ENCODE measurements at regions not wholly inside any gene's neighbourhood (a gene's known extent, or its start where the extent isn't known, plus 50 kb on each side); places are given as distances from the start of the nearest gene placed in this dataset.

DNA sequence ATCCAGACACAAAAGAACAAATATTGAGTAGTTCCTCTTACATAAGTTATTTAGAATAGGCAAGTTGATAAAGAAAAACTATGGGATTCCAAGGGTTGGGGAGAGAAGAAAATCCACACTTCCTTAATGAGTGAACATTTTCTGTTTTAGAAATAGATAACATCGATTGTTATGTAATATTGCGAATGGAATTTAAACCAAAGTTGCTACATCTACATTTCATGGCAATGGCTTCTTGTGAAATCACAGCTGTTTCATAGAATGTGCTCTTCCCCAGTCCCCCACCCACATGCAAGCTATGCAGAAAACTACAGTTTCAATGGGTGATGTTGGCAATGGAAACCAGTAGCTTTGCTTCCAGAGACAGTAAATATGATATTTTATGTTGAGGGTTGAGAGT, 1639.5 kb downstream of the SI start:
- WGBS (ENCODE audit: insufficient coverage): no CpG with 5 or more reads among the region's 2 CpGs
- intact Hi-C loops (cut with micrococcal nuclease): no loop called here
- Histone ChIP-seq H3K9ac (ENCODE audit: insufficient read depth, low read length, poor library complexity, severe bottlenecking) (no peak overlapping the region), H3K4me2 (replicated peaks; ENCODE audit: extremely low read depth, low read length, poor library complexity, severe bottlenecking) (no peak overlapping the region), H2AFZ (ENCODE audit: insufficient read depth, low read depth, low read length, poor library complexity, severe bottlenecking) (no peak overlapping the region), H3K36me3 (replicated peaks in 1 of 2; ENCODE audit: control insufficient read depth in 1 of 2, insufficient read depth in 2 of 2, low read length in 2 of 2) (no peaks in the 10 kb centered on the region), H3K9me3 (replicated peaks in 1 of 2; ENCODE audit: control insufficient read depth in 1 of 2, insufficient read depth in 1 of 2, low read length in 2 of 2) (no peaks in the 10 kb centered on the region), H3K27me3 (ENCODE audit: control insufficient read depth in 2 of 2, insufficient read depth in 2 of 2, low read length in 2 of 2) (no peaks in the 10 kb centered on the region), H3K27ac (ENCODE audit: low read depth in 1 of 2, low read length in 2 of 2) (no peak overlapping the region), H3K79me2 (ENCODE audit: insufficient read depth, low read length) (no peaks in the 10 kb centered on the region), H3K4me1 (ENCODE audit: control insufficient read depth in 1 of 2, insufficient read depth in 2 of 2, low read length in 2 of 2) (no peaks in the 10 kb centered on the region), H3K4me3 (replicated peaks in 1 of 3; ENCODE audit: low read depth in 2 of 3, low read length in 3 of 3) (no peak overlapping the region), H4K20me1 (ENCODE audit: insufficient read depth, low read length) (no peaks in the 10 kb centered on the region)
- DNase-seq: no peak
- Mint-ChIP-seq H3K4me1 (no peaks in the 10 kb centered on the region), H3K27me3 (ENCODE audit: low read depth in 3 of 3) (no peaks in the 10 kb centered on the region), H3K27ac (no peak overlapping the region), H3K36me3 (no peaks in the 10 kb centered on the region), H3K9me3 (peaks cover 0 to 4% (median under 1%) of the 10 kb centered on the region in 7 donors), H3K4me3 (no peak overlapping the region)
- TF ChIP-seq, protein P1, sequence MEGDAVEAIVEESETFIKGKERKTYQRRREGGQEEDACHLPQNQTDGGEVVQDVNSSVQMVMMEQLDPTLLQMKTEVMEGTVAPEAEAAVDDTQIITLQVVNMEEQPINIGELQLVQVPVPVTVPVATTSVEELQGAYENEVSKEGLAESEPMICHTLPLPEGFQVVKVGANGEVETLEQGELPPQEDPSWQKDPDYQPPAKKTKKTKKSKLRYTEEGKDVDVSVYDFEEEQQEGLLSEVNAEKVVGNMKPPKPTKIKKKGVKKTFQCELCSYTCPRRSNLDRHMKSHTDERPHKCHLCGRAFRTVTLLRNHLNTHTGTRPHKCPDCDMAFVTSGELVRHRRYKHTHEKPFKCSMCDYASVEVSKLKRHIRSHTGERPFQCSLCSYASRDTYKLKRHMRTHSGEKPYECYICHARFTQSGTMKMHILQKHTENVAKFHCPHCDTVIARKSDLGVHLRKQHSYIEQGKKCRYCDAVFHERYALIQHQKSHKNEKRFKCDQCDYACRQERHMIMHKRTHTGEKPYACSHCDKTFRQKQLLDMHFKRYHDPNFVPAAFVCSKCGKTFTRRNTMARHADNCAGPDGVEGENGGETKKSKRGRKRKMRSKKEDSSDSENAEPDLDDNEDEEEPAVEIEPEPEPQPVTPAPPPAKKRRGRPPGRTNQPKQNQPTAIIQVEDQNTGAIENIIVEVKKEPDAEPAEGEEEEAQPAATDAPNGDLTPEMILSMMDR (IDR thresholded peaks at IDR 0.05): no peak

GRCh38 chr3:163422671-163423070, 1655.6 kb downstream of the SI start:
- Mint-ChIP-seq H3K9me3 (peaks cover 0 to 12% (median 5%) of the 10 kb centered on the region in 7 donors), H3K27me3 (ENCODE audit: low read depth in 3 of 3) (no peaks in the 10 kb centered on the region), H3K4me3 (no peak overlapping the region), H3K36me3 (no peaks in the 10 kb centered on the region), H3K27ac (no peak overlapping the region), H3K4me1 (no peaks in the 10 kb centered on the region)
- no peak overlapping the region for H3K4me2 ChIP-seq (replicated peaks; ENCODE audit: extremely low read depth, low read length, poor library complexity, severe bottlenecking)
- no peak overlapping the region for H3K9ac ChIP-seq (ENCODE audit: insufficient read depth, low read length, poor library complexity, severe bottlenecking)
- H2AFZ ChIP-seq (ENCODE audit: insufficient read depth, low read depth, low read length, poor library complexity, severe bottlenecking): no peak overlapping the region
- no peaks in the 10 kb centered on the region for H4K20me1 ChIP-seq (ENCODE audit: insufficient read depth, low read length)
- peaks cover 10 to 16% of the 10 kb centered on the region in 2 donors for H3K9me3 ChIP-seq (replicated peaks in 1 of 2; ENCODE audit: control insufficient read depth in 1 of 2, insufficient read depth in 1 of 2, low read length in 2 of 2)
- no peaks in the 10 kb centered on the region for H3K4me1 ChIP-seq (ENCODE audit: control insufficient read depth in 1 of 2, insufficient read depth in 2 of 2, low read length in 2 of 2)
- intact Hi-C loops (cut with micrococcal nuclease): no loop called here
- 94% methylated on average over 2 of the region's 3 CpGs for WGBS (ENCODE audit: insufficient coverage)
- H3K27me3 ChIP-seq (ENCODE audit: control insufficient read depth in 2 of 2, insufficient read depth in 2 of 2, low read length in 2 of 2): no peaks in the 10 kb centered on the region
- DNase-seq: no peak
- H3K79me2 ChIP-seq (ENCODE audit: insufficient read depth, low read length): no peaks in the 10 kb centered on the region
- H3K4me3 ChIP-seq (replicated peaks in 1 of 3; ENCODE audit: low read depth in 2 of 3, low read length in 3 of 3): no peak overlapping the region
- H3K36me3 ChIP-seq (replicated peaks in 1 of 2; ENCODE audit: control insufficient read depth in 1 of 2, insufficient read depth in 2 of 2, low read length in 2 of 2): no peaks in the 10 kb centered on the region
- no peak overlapping the region for H3K27ac ChIP-seq (ENCODE audit: low read depth in 1 of 2, low read length in 2 of 2)
- TF ChIP-seq, protein P1 (IDR thresholded peaks at IDR 0.05): no peak

Data from CD14-positive monocyte (primary cell).